ENCODE measurements at regions not wholly inside any gene's neighbourhood (a gene's known extent, or its start where the extent isn't known, plus 50 kb on each side); places are given as distances from the start of the nearest gene placed in this dataset.
A peak's percentile ranks its signal among the peaks of the same experiment; 100 is the strongest.

DNA sequence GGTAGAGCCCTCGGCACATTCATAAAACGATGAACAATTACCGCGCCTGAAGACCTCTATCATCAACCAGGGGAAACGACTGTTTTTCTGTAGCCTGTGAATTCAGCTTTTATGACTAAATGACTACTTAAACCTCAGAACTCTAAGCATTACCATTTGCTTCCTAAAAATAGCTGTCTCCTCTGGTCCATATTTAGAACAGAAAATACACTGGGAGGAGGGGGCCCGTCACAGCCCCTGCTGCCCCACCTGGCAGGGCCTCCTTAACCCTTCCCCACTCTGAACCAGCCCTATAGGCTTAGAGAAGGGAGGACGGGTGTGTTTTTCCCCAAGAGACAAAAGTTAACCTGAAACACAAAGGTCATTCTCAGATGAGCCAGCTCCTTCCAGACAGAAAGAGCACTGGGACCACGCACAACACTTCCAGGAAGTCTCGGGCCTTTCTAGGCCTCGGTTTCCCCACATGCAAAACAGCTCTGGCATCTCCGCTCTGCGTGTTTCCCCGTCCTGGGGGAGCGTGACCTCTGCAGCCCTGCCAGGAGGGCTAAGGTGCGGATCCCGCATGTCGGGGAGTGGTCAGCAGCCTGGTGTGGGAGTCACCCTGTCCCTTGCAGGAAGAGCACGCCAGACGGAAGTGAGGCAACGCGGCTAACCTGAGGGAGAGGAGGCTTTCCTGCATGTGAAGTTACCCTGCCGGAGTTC is 193.9 kb downstream of the DLL1 start (continued):
- TF ChIP-seq MEF2A (IDR thresholded peaks at IDR 0.05; ENCODE audit: borderline replicate concordance, low read depth) (no peak), RAD21 (IDR thresholded peaks at IDR 0.05; ENCODE audit: low read length) (no peak), FOSL2 (IDR thresholded peaks at IDR 0.05; ENCODE audit: borderline replicate concordance, low read depth) (no peak), TEAD4 (IDR thresholded peaks at IDR 0.05; ENCODE audit: borderline replicate concordance, insufficient read depth) (no peak), YY1 (IDR thresholded peaks at IDR 0.05; ENCODE audit: low read depth) (no peak), ELF1 (IDR thresholded peaks at IDR 0.05) (no peak), TAF1 (IDR thresholded peaks at IDR 0.05; ENCODE audit: borderline replicate concordance, low read depth, low read length) (no peak), EZH2phosphoT487 (IDR thresholded peaks at IDR 0.05; ENCODE audit: borderline replicate concordance, low read depth) (no peak)
- TF ChIP-seq, protein P1, sequence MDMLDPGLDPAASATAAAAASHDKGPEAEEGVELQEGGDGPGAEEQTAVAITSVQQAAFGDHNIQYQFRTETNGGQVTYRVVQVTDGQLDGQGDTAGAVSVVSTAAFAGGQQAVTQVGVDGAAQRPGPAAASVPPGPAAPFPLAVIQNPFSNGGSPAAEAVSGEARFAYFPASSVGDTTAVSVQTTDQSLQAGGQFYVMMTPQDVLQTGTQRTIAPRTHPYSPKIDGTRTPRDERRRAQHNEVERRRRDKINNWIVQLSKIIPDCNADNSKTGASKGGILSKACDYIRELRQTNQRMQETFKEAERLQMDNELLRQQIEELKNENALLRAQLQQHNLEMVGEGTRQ (IDR thresholded peaks at IDR 0.05; ENCODE audit: borderline replicate concordance, low read depth, low read length) = no peak
- TF ChIP-seq, protein P2, sequence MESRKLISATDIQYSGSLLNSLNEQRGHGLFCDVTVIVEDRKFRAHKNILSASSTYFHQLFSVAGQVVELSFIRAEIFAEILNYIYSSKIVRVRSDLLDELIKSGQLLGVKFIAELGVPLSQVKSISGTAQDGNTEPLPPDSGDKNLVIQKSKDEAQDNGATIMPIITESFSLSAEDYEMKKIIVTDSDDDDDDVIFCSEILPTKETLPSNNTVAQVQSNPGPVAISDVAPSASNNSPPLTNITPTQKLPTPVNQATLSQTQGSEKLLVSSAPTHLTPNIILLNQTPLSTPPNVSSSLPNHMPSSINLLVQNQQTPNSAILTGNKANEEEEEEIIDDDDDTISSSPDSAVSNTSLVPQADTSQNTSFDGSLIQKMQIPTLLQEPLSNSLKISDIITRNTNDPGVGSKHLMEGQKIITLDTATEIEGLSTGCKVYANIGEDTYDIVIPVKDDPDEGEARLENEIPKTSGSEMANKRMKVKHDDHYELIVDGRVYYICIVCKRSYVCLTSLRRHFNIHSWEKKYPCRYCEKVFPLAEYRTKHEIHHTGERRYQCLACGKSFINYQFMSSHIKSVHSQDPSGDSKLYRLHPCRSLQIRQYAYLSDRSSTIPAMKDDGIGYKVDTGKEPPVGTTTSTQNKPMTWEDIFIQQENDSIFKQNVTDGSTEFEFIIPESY (IDR thresholded peaks at IDR 0.05; ENCODE audit: borderline replicate concordance, low read depth) = no peak
- TF ChIP-seq, protein P3, sequence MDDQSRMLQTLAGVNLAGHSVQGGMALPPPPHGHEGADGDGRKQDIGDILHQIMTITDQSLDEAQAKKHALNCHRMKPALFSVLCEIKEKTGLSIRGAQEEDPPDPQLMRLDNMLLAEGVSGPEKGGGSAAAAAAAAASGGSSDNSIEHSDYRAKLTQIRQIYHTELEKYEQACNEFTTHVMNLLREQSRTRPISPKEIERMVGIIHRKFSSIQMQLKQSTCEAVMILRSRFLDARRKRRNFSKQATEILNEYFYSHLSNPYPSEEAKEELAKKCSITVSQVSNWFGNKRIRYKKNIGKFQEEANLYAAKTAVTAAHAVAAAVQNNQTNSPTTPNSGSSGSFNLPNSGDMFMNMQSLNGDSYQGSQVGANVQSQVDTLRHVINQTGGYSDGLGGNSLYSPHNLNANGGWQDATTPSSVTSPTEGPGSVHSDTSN (IDR thresholded peaks at IDR 0.05) = no peak

DNA sequence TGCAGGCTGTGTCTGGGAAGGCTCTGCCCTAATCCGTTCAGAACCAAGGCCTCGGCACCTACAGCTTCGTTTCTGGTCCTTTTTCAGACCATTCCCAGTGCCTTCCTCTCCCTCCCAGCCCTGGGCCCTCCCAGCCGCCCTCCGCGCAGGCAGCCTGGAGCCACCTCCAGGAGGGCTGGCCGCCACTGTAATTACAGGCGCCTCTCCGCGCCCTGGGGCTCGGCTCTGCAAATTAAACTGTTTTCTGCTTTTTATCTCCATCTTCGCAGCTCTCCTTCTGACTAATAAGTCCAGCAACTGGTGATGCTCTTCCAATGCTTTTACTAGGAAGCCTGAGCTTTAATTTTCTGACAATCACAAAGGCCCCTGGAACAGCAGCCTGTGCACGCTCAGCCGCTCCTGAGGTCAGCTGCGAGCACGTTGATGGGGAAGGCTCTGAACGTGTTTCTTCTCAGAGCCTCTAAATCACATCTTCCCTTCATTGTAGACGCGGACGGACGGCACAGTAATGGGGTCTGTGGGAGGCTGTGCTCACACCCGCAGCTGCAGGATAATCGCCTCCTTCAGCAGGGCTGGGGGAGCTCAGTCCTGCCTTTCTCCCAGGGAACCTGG is 194.6 kb downstream of the DLL1 start:
- no peaks in the 10 kb centered on the region for H3K27me3 ChIP-seq (ENCODE audit: insufficient read depth)
- CTCF ChIA-PET = interaction anchor here (0.7 to 1.2 kb wide), 4 partner anchors 11 to 258 kb away, joined by 3 to 4 read pairs (median 3); no protein-coding TSS in a partner anchor
- POLR2A ChIA-PET = no interaction called here
- no peak overlapping the region for H3K4me2 ChIP-seq
- H3F3A ChIP-seq (replicated peaks; ENCODE audit: insufficient read depth) = no peaks in the 10 kb centered on the region
- no peak overlapping the region for H2AFZ ChIP-seq (ENCODE audit: low read depth)
- no peak overlapping the region for H3K9ac ChIP-seq
- WGBS (ENCODE audit: low lambda C conversion rate) = 47% methylated on average over 21 of the region's 23 CpGs
- H3K79me2 ChIP-seq (ENCODE audit: insufficient read depth) = no peaks in the 10 kb centered on the region
- no peaks in the 10 kb centered on the region for H3K36me3 ChIP-seq (replicated peaks in 1 of 2; ENCODE audit: control insufficient read depth in 1 of 2, insufficient read depth in 2 of 2, low read length in 1 of 2)
- H3K9me2 ChIP-seq = no peaks in the 10 kb centered on the region
- peak; percentile 81 for DNase-seq
- no peaks in the 10 kb centered on the region for H4K20me1 ChIP-seq (ENCODE audit: insufficient read depth)
- H3K4me1 ChIP-seq (ENCODE audit: control insufficient read depth in 1 of 2, insufficient read depth in 2 of 2, low read depth in 1 of 2, low read length in 1 of 2) = peaks cover 0 to 31% of the 10 kb centered on the region in 2 experiments; a peak in 1 of 4 replicates
- no peaks in the 10 kb centered on the region for H3K9me3 ChIP-seq
- H3K4me3 ChIP-seq (ENCODE audit: low read depth in 2 of 2, low read length in 1 of 2) = no peak overlapping the region
- H3K27ac ChIP-seq (ENCODE audit: low read depth in 2 of 2, low read length in 1 of 2) = peak overlapping the region in 1 of 2 experiments; percentile 43; a peak in 1 of 4 replicates
- TF ChIP-seq ELF1 (IDR thresholded peaks at IDR 0.05) (no peak), RFX5 (IDR thresholded peaks at IDR 0.05; ENCODE audit: low read length) (peak; percentile 67; the same call in 1 of the 2 replicates), GATA2 (CRISPR knock-in tag; IDR thresholded peaks at IDR 0.05) (peak; percentile 77), EZH2phosphoT487 (IDR thresholded peaks at IDR 0.05; ENCODE audit: borderline replicate concordance, low read depth) (no peak), TAF1 (IDR thresholded peaks at IDR 0.05; ENCODE audit: borderline replicate concordance, low read depth, low read length) (no peak), POLR2AphosphoS5 (IDR thresholded peaks at IDR 0.05; ENCODE audit: low read depth, low read length) (no peak), EP300 (IDR thresholded peaks at IDR 0.05; ENCODE audit: borderline replicate concordance in 1 of 2, low read depth in 1 of 2, low read length in 1 of 2) (peak in 1 of 2 experiments; percentile 24; a peak in 1 of 4 replicates)
- TF ChIP-seq, protein P2 (IDR thresholded peaks at IDR 0.05; ENCODE audit: borderline replicate concordance, low read depth) = no peak
- TF ChIP-seq, protein P4, sequence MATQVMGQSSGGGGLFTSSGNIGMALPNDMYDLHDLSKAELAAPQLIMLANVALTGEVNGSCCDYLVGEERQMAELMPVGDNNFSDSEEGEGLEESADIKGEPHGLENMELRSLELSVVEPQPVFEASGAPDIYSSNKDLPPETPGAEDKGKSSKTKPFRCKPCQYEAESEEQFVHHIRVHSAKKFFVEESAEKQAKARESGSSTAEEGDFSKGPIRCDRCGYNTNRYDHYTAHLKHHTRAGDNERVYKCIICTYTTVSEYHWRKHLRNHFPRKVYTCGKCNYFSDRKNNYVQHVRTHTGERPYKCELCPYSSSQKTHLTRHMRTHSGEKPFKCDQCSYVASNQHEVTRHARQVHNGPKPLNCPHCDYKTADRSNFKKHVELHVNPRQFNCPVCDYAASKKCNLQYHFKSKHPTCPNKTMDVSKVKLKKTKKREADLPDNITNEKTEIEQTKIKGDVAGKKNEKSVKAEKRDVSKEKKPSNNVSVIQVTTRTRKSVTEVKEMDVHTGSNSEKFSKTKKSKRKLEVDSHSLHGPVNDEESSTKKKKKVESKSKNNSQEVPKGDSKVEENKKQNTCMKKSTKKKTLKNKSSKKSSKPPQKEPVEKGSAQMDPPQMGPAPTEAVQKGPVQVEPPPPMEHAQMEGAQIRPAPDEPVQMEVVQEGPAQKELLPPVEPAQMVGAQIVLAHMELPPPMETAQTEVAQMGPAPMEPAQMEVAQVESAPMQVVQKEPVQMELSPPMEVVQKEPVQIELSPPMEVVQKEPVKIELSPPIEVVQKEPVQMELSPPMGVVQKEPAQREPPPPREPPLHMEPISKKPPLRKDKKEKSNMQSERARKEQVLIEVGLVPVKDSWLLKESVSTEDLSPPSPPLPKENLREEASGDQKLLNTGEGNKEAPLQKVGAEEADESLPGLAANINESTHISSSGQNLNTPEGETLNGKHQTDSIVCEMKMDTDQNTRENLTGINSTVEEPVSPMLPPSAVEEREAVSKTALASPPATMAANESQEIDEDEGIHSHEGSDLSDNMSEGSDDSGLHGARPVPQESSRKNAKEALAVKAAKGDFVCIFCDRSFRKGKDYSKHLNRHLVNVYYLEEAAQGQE (IDR thresholded peaks at IDR 0.05; ENCODE audit: low read depth, low read length) = no peak
- TF ChIP-seq, protein P5, sequence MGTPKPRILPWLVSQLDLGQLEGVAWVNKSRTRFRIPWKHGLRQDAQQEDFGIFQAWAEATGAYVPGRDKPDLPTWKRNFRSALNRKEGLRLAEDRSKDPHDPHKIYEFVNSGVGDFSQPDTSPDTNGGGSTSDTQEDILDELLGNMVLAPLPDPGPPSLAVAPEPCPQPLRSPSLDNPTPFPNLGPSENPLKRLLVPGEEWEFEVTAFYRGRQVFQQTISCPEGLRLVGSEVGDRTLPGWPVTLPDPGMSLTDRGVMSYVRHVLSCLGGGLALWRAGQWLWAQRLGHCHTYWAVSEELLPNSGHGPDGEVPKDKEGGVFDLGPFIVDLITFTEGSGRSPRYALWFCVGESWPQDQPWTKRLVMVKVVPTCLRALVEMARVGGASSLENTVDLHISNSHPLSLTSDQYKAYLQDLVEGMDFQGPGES (IDR thresholded peaks at IDR 0.05; ENCODE audit: low read depth, low read length) = no peak

Measured in SK-N-SH (cell line).